ENCODE measurements at regions not wholly inside any gene's neighbourhood (a gene's known extent, or its start where the extent isn't known, plus 50 kb on each side); places are given as distances from the start of the nearest gene placed in this dataset.

DNA sequence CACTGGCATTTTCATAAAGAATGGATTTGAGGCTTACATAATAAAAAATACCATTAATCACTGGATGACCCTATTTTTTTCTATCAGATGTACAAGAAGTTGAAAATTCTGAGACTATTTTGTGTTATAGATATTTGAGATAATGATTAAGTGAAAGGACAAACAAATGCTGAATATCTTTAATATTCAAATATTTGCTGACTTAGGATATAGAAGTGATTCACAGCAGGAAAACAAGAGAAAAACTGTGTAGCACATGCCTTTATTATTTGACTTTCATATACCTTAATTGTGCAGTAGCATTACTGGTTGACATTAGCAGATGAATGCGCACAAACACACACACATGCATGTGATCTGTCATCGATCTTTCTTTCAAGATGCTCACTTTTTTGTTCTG, 766.5 kb downstream of the SATB2 start:
- WGBS (ENCODE audit: insufficient coverage) = 82% methylated on average over 2 of the region's 2 CpGs
- Histone ChIP-seq H3K27ac (ENCODE audit: insufficient read depth in 1 of 2, low read depth in 1 of 2, low read length in 2 of 2, poor library complexity in 1 of 2, severe bottlenecking in 2 of 2) (no peak overlapping the region), H3K36me3 (ENCODE audit: control insufficient read depth in 4 of 4, insufficient read depth in 4 of 4, low read length in 3 of 4) (no peaks in the 10 kb centered on the region), H3K4me3 (ENCODE audit: control insufficient read depth in 1 of 7, extremely low read depth in 1 of 7, insufficient read depth in 4 of 7, low read depth in 2 of 7, low read length in 6 of 7) (no peak overlapping the region), H3K27me3 (replicated peaks in 2 of 5; ENCODE audit: control insufficient read depth in 4 of 5, insufficient read depth in 5 of 5, low read length in 4 of 5) (no peaks in the 10 kb centered on the region), H3K9me3 (ENCODE audit: control extremely low read depth in 1 of 5, control insufficient read depth in 4 of 5, insufficient read depth in 2 of 5, low read depth in 1 of 5, low read length in 4 of 5) (no peaks in the 10 kb centered on the region), H3K4me1 (ENCODE audit: control extremely low read depth in 1 of 4, control insufficient read depth in 4 of 4, insufficient read depth in 4 of 4, low read length in 3 of 4) (no peaks in the 10 kb centered on the region)
- no peak for DNase-seq
- ChIA-PET POLR2A (no interaction called here), CTCF (no interaction called here)

DNA sequence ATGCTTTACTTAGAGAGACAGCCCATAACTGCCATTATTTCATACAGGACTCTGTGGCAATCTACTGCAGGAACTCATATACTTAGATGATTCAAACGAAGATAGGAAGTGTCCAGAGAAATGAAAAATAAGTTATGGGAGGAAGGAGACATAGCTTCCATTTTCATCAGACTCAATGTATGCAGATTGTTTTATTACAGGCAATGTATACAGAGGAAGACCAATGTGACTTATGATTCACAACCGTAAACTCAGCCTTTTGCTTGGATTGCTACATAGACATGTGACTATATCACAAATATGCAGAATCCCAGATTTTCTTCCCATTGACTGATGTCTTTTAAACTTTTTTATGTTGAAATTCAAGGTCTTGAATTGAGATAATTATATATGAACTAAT, 793.4 kb downstream of the SATB2 start:
- CTCF ChIA-PET = interaction anchor here (0.8 kb wide), 1 partner anchor 351 kb away, joined by 3 read pairs; no protein-coding TSS in a partner anchor
- 60% methylated on average over 1 of the region's 2 CpGs for whole genome bisulfite sequencing (ENCODE audit: insufficient coverage)

DNA sequence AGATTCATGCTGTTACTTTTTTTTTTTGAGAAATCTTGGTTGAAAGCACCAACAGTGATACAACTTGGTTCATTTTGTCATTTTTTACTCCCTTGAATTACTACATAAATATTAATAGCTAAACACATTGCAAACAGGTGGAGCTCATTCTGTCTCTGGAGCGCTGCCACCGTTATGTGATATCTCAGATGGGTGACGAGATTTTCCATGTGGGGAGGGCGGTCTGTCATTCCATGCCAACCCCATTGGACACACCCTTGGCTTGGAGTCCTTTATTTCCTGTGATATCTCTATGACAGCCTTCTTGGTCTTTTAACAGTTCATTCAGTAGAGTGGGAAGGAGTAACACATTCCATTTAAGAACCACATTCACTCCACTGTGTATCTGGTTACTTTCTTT, 794.8 kb downstream of the SATB2 start:
- no peaks in the 10 kb centered on the region for H3K9me3 ChIP-seq (ENCODE audit: control extremely low read depth in 1 of 5, control insufficient read depth in 4 of 5, insufficient read depth in 2 of 5, low read depth in 1 of 5, low read length in 4 of 5)
- DNase-seq = no peak
- ChIA-PET CTCF (no interaction called here), POLR2A (no interaction called here)
- H3K4me1 ChIP-seq (ENCODE audit: control extremely low read depth in 1 of 4, control insufficient read depth in 4 of 4, insufficient read depth in 4 of 4, low read length in 3 of 4) = no peaks in the 10 kb centered on the region
- H3K27me3 ChIP-seq (replicated peaks in 2 of 5; ENCODE audit: control insufficient read depth in 4 of 5, insufficient read depth in 5 of 5, low read length in 4 of 5) = peaks cover 0 to 2% (median 0%) of the 10 kb centered on the region in 5 experiments
- H3K27ac ChIP-seq (ENCODE audit: insufficient read depth in 1 of 2, low read depth in 1 of 2, low read length in 2 of 2, poor library complexity in 1 of 2, severe bottlenecking in 2 of 2) = no peak overlapping the region
- no peak overlapping the region for H3K4me3 ChIP-seq (ENCODE audit: control insufficient read depth in 1 of 7, extremely low read depth in 1 of 7, insufficient read depth in 4 of 7, low read depth in 2 of 7, low read length in 6 of 7)
- H3K36me3 ChIP-seq (ENCODE audit: control insufficient read depth in 4 of 4, insufficient read depth in 4 of 4, low read length in 3 of 4) = no peaks in the 10 kb centered on the region
- WGBS (ENCODE audit: insufficient coverage) = 100% methylated on average over 3 of the region's 4 CpGs

More for the DNA sequence above, 793.4 kb downstream of the SATB2 start:
- POLR2A ChIA-PET = no interaction called here
- no peak overlapping the region for H3K4me3 ChIP-seq (ENCODE audit: control insufficient read depth in 1 of 7, extremely low read depth in 1 of 7, insufficient read depth in 4 of 7, low read depth in 2 of 7, low read length in 6 of 7)
- H3K36me3 ChIP-seq (ENCODE audit: control insufficient read depth in 4 of 4, insufficient read depth in 4 of 4, low read length in 3 of 4) = no peaks in the 10 kb centered on the region
- H3K27me3 ChIP-seq (replicated peaks in 2 of 5; ENCODE audit: control insufficient read depth in 4 of 5, insufficient read depth in 5 of 5, low read length in 4 of 5) = no peaks in the 10 kb centered on the region
- H3K27ac ChIP-seq (ENCODE audit: insufficient read depth in 1 of 2, low read depth in 1 of 2, low read length in 2 of 2, poor library complexity in 1 of 2, severe bottlenecking in 2 of 2) = no peak overlapping the region
- no peaks in the 10 kb centered on the region for H3K4me1 ChIP-seq (ENCODE audit: control extremely low read depth in 1 of 4, control insufficient read depth in 4 of 4, insufficient read depth in 4 of 4, low read length in 3 of 4)
- no peak for DNase-seq
- H3K9me3 ChIP-seq (ENCODE audit: control extremely low read depth in 1 of 5, control insufficient read depth in 4 of 5, insufficient read depth in 2 of 5, low read depth in 1 of 5, low read length in 4 of 5) = no peaks in the 10 kb centered on the region

DNA sequence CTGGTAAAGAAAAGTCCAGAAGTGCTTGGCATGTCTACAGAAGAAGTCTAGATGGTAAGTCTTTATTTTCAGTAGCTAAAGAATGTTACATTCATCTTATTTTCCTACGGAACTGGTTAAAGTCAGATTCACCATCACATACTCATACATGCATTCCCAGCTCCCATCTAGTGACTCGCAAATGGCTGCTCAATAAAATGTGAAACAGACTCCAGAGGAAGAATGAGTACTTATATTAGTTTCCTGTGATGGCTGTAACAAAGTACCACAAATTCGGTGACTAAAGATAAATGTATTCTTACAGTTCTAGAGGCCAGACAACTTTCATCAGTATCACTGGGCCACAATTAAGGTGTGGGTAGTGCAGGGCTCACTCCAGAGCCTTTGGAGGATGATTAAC, 797.2 kb downstream of the SATB2 start:
- POLR2A ChIA-PET = no interaction called here
- no peak overlapping the region for H3K27ac ChIP-seq (ENCODE audit: insufficient read depth in 1 of 2, low read depth in 1 of 2, low read length in 2 of 2, poor library complexity in 1 of 2, severe bottlenecking in 2 of 2)
- H3K36me3 ChIP-seq (ENCODE audit: control insufficient read depth in 4 of 4, insufficient read depth in 4 of 4, low read length in 3 of 4) = no peaks in the 10 kb centered on the region
- no peaks in the 10 kb centered on the region for H3K4me1 ChIP-seq (ENCODE audit: control extremely low read depth in 1 of 4, control insufficient read depth in 4 of 4, insufficient read depth in 4 of 4, low read length in 3 of 4)
- H3K27me3 ChIP-seq (replicated peaks in 2 of 5; ENCODE audit: control insufficient read depth in 4 of 5, insufficient read depth in 5 of 5, low read length in 4 of 5) = peaks cover 0 to 2% (median 0%) of the 10 kb centered on the region in 5 experiments
- no peak for DNase-seq
- 100% methylated on average over 1 of the region's 3 CpGs for WGBS (ENCODE audit: insufficient coverage)
- H3K9me3 ChIP-seq (ENCODE audit: control extremely low read depth in 1 of 5, control insufficient read depth in 4 of 5, insufficient read depth in 2 of 5, low read depth in 1 of 5, low read length in 4 of 5) = no peaks in the 10 kb centered on the region
- CTCF ChIA-PET = interaction anchor here (0.6 kb wide), 1 partner anchor 829 kb away, joined by 4 read pairs; no protein-coding TSS in a partner anchor
- no peak overlapping the region for H3K4me3 ChIP-seq (ENCODE audit: control insufficient read depth in 1 of 7, extremely low read depth in 1 of 7, insufficient read depth in 4 of 7, low read depth in 2 of 7, low read length in 6 of 7)

DNA sequence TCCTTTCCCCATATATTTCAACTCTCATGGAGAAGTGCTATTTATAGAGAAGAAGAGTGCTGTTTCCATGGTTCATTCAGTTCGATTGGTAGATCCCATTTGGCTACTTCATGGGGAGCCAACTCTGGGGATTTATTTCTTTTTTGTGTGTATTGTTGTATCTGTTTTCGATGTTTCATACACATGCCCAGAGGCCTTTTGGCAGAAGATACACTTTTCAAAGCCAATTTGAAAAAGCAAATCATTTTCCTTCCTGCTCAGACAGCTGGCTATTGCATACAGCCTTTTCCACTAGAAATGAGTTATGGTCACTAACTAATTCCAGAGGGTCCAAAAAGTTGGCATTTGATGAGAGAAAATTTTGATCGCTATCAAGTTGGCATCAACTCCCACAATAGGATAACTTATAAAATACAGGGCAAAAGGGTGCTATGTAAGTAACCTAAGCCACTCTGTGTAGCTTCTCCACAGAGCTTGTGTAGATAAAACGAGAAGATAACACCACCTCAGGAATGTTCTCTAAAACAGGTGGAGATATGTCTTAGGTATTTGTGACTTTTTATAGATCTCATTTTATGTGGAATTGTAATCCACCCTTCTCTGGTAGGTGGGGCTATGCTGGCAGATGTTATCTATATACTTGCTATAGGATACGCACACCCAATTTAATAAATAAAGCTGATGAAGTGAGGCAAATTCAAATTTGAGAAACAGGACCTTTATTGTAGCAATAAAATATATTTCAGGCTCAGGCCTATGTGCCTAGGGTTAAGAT, 798.5 kb downstream of the SATB2 start:
- Histone ChIP-seq H3K36me3 (ENCODE audit: control insufficient read depth in 4 of 4, insufficient read depth in 4 of 4, low read length in 3 of 4) (no peaks in the 10 kb centered on the region), H3K27me3 (replicated peaks in 2 of 5; ENCODE audit: control insufficient read depth in 4 of 5, insufficient read depth in 5 of 5, low read length in 4 of 5) (peaks cover 0 to 2% (median 0%) of the 10 kb centered on the region in 5 experiments), H3K9me3 (ENCODE audit: control extremely low read depth in 1 of 5, control insufficient read depth in 4 of 5, insufficient read depth in 2 of 5, low read depth in 1 of 5, low read length in 4 of 5) (no peaks in the 10 kb centered on the region), H3K4me1 (ENCODE audit: control extremely low read depth in 1 of 4, control insufficient read depth in 4 of 4, insufficient read depth in 4 of 4, low read length in 3 of 4) (no peaks in the 10 kb centered on the region), H3K4me3 (ENCODE audit: control insufficient read depth in 1 of 7, extremely low read depth in 1 of 7, insufficient read depth in 4 of 7, low read depth in 2 of 7, low read length in 6 of 7) (no peak overlapping the region), H3K27ac (ENCODE audit: insufficient read depth in 1 of 2, low read depth in 1 of 2, low read length in 2 of 2, poor library complexity in 1 of 2, severe bottlenecking in 2 of 2) (no peak overlapping the region)
- no CpG with 5 or more reads among the region's 5 CpGs for WGBS (ENCODE audit: insufficient coverage)
- no peak for DNase-seq
- CTCF ChIA-PET = no interaction called here
- POLR2A ChIA-PET = no interaction called here

DNA sequence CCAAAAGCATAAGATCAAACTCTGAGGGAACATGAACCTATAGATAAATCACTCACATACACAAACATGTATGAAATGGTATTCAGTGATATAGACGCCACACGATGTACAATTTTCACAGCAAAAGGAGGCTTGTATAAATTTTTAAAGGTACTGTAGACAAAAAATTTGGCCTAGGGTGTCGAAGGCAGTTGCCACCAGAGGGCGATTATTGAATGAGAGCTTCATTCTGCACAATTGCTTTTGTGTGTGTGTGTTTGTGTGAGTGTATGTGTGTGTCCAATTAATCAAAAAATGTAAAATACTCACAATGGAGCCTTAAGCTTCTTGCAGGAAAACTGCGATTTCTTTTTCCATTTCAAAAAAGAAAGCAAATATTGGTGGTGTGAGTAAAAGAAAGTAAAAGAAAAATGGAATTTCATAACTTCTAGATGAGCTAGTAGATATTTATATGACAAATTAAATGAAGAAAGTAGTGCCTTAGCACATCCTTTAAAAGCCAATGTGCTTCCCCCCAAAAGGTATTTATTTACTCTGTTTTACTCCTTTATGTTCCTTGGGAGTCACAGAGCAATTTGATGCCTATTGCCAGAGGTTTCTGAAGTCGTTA, 800.1 kb downstream of the SATB2 start:
- no CpG with 5 or more reads among the region's 6 CpGs for WGBS (ENCODE audit: insufficient coverage)
- no peak overlapping the region for H3K4me3 ChIP-seq (ENCODE audit: control insufficient read depth in 1 of 7, extremely low read depth in 1 of 7, insufficient read depth in 4 of 7, low read depth in 2 of 7, low read length in 6 of 7)
- H3K27me3 ChIP-seq (replicated peaks in 2 of 5; ENCODE audit: control insufficient read depth in 4 of 5, insufficient read depth in 5 of 5, low read length in 4 of 5) = peaks cover 0 to 2% (median 0%) of the 10 kb centered on the region in 5 experiments
- no peak overlapping the region for H3K27ac ChIP-seq (ENCODE audit: insufficient read depth in 1 of 2, low read depth in 1 of 2, low read length in 2 of 2, poor library complexity in 1 of 2, severe bottlenecking in 2 of 2)
- POLR2A ChIA-PET = interaction anchor here (0.7 kb wide), 1 partner anchor 1043 kb away, joined by 4 read pairs; no protein-coding TSS in a partner anchor
- CTCF ChIA-PET = interaction anchor here (1.1 kb wide), 1 partner anchor 345 kb away, joined by 4 read pairs; no protein-coding TSS in a partner anchor
- no peaks in the 10 kb centered on the region for H3K36me3 ChIP-seq (ENCODE audit: control insufficient read depth in 4 of 4, insufficient read depth in 4 of 4, low read length in 3 of 4)
- no peaks in the 10 kb centered on the region for H3K9me3 ChIP-seq (ENCODE audit: control extremely low read depth in 1 of 5, control insufficient read depth in 4 of 5, insufficient read depth in 2 of 5, low read depth in 1 of 5, low read length in 4 of 5)
- H3K4me1 ChIP-seq (ENCODE audit: control extremely low read depth in 1 of 4, control insufficient read depth in 4 of 4, insufficient read depth in 4 of 4, low read length in 3 of 4) = no peaks in the 10 kb centered on the region
- peak; percentile 6 to 20 (median 9) for DNase-seq

DNA sequence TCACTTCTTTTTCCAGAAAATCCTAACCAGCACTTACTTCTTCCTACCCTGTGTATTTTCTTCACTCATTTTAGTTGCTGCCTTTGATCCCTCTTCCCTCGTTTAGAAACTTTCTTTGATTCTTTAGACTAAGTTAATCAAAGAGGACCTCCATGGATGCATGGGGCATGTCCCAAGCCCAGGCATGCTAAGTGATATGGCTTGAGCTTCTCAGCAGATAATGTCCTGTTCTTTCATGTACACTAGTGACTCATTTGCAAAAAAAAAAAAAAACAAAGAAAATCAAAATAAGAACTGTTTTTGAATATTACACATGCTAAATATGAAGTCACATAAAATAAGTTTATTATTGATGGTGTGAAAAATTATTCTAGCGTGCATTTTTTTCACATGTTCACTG, 800.9 kb downstream of the SATB2 start:
- WGBS (ENCODE audit: insufficient coverage) = no CpG with 5 or more reads among the region's 2 CpGs
- no peak overlapping the region for H3K4me3 ChIP-seq (ENCODE audit: control insufficient read depth in 1 of 7, extremely low read depth in 1 of 7, insufficient read depth in 4 of 7, low read depth in 2 of 7, low read length in 6 of 7)
- no peak for DNase-seq
- no peaks in the 10 kb centered on the region for H3K36me3 ChIP-seq (ENCODE audit: control insufficient read depth in 4 of 4, insufficient read depth in 4 of 4, low read length in 3 of 4)
- H3K27me3 ChIP-seq (replicated peaks in 2 of 5; ENCODE audit: control insufficient read depth in 4 of 5, insufficient read depth in 5 of 5, low read length in 4 of 5) = peaks cover 0 to 2% (median 0%) of the 10 kb centered on the region in 5 experiments
- CTCF ChIA-PET = no interaction called here
- H3K9me3 ChIP-seq (ENCODE audit: control extremely low read depth in 1 of 5, control insufficient read depth in 4 of 5, insufficient read depth in 2 of 5, low read depth in 1 of 5, low read length in 4 of 5) = no peaks in the 10 kb centered on the region
- POLR2A ChIA-PET = interaction anchor here (0.7 kb wide), 1 partner anchor 1043 kb away, joined by 4 read pairs; no protein-coding TSS in a partner anchor
- no peaks in the 10 kb centered on the region for H3K4me1 ChIP-seq (ENCODE audit: control extremely low read depth in 1 of 4, control insufficient read depth in 4 of 4, insufficient read depth in 4 of 4, low read length in 3 of 4)
- H3K27ac ChIP-seq (ENCODE audit: insufficient read depth in 1 of 2, low read depth in 1 of 2, low read length in 2 of 2, poor library complexity in 1 of 2, severe bottlenecking in 2 of 2) = no peak overlapping the region

Measured in common myeloid progenitor, CD34-positive (primary cell).